Osteocyte (in vitro differentiated cells): ENCODE measurements at regions not wholly inside any gene's neighbourhood (a gene's known extent, or its start where the extent isn't known, plus 50 kb on each side); places are given as distances from the start of the nearest gene placed in this dataset.

Experiments used
- DNase-seq: peaks from one replicate; pipeline ENCODE4 v3.0.0; 2021; ENCODE audit warnings: mixed read lengths; ENCODE audit not compliant: unreplicated experiment; ENCODE audit errors: extremely low spot score
- H3K27ac Mint-ChIP-seq: one replicate; pipeline ENCODE4 v1.8.0; 2021; ENCODE audit warnings: mild to moderate bottlenecking, mixed read lengths; ENCODE audit not compliant: unreplicated experiment
- H3K27me3 Mint-ChIP-seq: one replicate; pipeline ENCODE4 v1.8.0; 2021; ENCODE audit warnings: mixed read lengths; ENCODE audit not compliant: unreplicated experiment
- H3K36me3 Mint-ChIP-seq: one replicate; pipeline ENCODE4 v1.8.0; 2021; ENCODE audit warnings: mixed read lengths; ENCODE audit not compliant: unreplicated experiment
- H3K4me1 Mint-ChIP-seq: one replicate; pipeline ENCODE4 v1.8.0; 2021; ENCODE audit warnings: mixed read lengths; ENCODE audit not compliant: unreplicated experiment
- H3K4me3 Mint-ChIP-seq: one replicate; pipeline ENCODE4 v1.8.0; 2021; ENCODE audit warnings: mild to moderate bottlenecking, moderate library complexity, mixed read lengths; ENCODE audit not compliant: unreplicated experiment
- H3K9me3 Mint-ChIP-seq: one replicate; pipeline ENCODE4 v1.8.0; 2021; ENCODE audit warnings: mixed read lengths; ENCODE audit not compliant: unreplicated experiment
- TF ChIP-seq, protein P1 (sequence below): fragments of 200-600 bp; sonication (generic); IDR thresholded peaks from 2 replicates; pipeline ENCODE4 v1.5.0; 2021; ENCODE audit warnings: antibody characterized with exemption, mild to moderate bottlenecking, moderate library complexity

DNA sequence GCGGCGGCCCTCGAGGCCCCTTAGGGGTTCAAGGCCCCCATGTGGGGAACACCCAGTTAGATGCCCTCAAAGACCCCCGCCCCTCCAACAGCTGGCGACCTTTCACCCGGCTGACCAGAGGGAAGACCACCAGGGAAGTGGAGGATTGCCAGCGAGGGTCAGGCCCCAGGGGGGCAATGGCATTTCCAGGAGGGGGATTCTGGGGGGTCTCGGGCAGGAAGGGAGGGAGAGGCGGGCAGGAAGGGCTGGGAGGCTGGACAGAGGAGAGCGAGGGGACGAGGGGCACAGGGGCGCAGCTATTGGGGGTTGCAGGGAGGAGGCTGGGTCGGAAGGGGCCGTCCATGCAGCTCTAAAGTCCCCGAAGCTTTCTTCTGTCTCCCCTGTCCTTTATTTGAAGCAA, 139.5 kb downstream of the C16orf95 start:
- no peak for DNase-seq
- no peaks in the 10 kb centered on the region for H3K9me3 Mint-ChIP-seq
- H3K27me3 Mint-ChIP-seq: no peaks in the 10 kb centered on the region
- peaks cover 52% of the 10 kb centered on the region for H3K4me1 Mint-ChIP-seq
- peak overlapping the region; percentile 89 for H3K27ac Mint-ChIP-seq
- no peaks in the 10 kb centered on the region for H3K36me3 Mint-ChIP-seq
- no peak overlapping the region for H3K4me3 Mint-ChIP-seq
- TF ChIP-seq, protein P1, sequence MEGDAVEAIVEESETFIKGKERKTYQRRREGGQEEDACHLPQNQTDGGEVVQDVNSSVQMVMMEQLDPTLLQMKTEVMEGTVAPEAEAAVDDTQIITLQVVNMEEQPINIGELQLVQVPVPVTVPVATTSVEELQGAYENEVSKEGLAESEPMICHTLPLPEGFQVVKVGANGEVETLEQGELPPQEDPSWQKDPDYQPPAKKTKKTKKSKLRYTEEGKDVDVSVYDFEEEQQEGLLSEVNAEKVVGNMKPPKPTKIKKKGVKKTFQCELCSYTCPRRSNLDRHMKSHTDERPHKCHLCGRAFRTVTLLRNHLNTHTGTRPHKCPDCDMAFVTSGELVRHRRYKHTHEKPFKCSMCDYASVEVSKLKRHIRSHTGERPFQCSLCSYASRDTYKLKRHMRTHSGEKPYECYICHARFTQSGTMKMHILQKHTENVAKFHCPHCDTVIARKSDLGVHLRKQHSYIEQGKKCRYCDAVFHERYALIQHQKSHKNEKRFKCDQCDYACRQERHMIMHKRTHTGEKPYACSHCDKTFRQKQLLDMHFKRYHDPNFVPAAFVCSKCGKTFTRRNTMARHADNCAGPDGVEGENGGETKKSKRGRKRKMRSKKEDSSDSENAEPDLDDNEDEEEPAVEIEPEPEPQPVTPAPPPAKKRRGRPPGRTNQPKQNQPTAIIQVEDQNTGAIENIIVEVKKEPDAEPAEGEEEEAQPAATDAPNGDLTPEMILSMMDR: no peak

DNA sequence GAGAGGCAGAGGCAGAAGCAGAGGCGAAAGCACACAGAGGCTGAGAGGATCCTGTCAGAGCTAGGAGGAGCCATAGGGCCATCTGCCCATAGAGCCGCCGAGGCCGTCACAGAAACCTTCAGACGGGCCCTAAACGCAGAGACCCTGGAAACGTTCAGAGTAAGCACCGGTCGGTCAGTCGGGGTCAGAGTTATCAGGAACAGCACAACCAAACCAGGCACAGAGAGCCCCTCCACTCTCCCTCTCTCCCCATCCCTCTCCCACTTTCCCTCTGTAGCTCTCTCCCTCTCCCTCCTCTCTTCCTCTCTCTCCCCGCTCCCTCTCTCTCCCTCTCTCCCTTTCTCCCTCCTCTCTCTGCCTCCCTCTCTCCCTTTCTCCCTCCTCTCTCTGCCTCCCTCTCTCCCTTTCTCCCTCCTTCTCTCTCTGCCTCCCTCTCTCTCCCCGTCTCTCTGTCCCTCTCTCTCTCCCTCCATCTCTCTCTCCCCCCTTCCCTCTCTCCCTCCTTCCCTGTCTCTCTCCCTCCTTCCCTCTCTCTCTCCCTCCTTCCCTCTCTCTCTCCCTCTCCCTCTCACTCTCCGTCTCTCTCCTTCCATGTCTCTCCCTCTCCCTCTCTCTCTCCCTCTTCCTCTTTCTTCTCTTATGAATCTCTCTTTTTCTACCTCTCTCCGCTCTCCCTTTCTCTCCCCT, 138.9 kb downstream of the C16orf95 start:
- peaks cover 56% of the 10 kb centered on the region for H3K4me1 Mint-ChIP-seq
- DNase-seq: no peak
- no peaks in the 10 kb centered on the region for H3K27me3 Mint-ChIP-seq
- H3K36me3 Mint-ChIP-seq: no peaks in the 10 kb centered on the region
- H3K4me3 Mint-ChIP-seq: peak overlapping the region; percentile 19
- TF ChIP-seq, protein P1: peak; percentile 10
- H3K27ac Mint-ChIP-seq: peak overlapping the region; percentile 89
- no peaks in the 10 kb centered on the region for H3K9me3 Mint-ChIP-seq

DNA sequence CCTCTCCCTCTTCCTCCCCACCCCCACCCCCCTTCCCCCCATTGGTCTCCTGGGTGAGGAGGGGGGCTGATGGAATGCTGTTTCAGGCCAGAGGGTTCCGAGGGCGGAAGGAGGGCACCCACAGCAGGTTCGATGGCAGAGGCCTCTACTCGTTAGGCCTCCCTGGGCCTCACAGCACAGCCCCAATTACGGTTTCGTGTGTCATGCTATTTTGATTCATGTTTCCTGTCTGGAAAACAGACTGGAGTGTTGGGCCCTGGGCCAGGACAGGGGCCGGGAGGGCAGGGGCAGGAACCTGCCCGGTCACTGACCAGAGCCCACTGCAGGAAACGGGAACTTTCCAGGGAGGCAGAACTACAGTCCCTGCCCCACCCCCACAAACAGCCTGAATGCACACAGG, 138.2 kb downstream of the C16orf95 start:
- H3K4me1 Mint-ChIP-seq: peaks cover 57% of the 10 kb centered on the region
- H3K9me3 Mint-ChIP-seq: no peaks in the 10 kb centered on the region
- no peak for DNase-seq
- H3K27me3 Mint-ChIP-seq: no peaks in the 10 kb centered on the region
- peak overlapping the region; percentile 89 for H3K27ac Mint-ChIP-seq
- TF ChIP-seq, protein P1: no peak
- H3K4me3 Mint-ChIP-seq: no peak overlapping the region
- no peaks in the 10 kb centered on the region for H3K36me3 Mint-ChIP-seq

DNA sequence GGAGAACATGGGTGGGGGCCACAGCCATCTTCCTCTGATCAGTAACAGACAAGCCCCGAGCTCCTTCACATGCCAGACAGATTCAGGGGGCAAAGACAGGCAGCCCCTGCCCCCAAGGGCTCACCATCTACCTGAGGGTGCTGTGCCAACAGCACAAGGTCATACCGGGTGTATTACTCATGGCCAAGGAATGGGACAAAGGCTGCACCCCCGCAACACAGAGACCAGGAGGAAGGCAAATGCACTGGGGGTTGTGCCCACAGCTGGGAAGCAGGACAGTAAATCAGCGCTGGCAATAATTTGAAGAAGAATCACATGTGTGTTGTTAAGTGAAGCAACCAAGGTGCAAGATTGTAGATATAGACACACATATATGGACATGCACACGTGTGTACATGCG, 137.1 kb downstream of the C16orf95 start:
- DNase-seq: no peak
- H3K4me1 Mint-ChIP-seq: peaks cover 55% of the 10 kb centered on the region
- no peak overlapping the region for H3K27ac Mint-ChIP-seq
- no peak overlapping the region for H3K4me3 Mint-ChIP-seq
- H3K27me3 Mint-ChIP-seq: no peaks in the 10 kb centered on the region
- no peaks in the 10 kb centered on the region for H3K9me3 Mint-ChIP-seq
- TF ChIP-seq, protein P1: no peak
- no peaks in the 10 kb centered on the region for H3K36me3 Mint-ChIP-seq

DNA sequence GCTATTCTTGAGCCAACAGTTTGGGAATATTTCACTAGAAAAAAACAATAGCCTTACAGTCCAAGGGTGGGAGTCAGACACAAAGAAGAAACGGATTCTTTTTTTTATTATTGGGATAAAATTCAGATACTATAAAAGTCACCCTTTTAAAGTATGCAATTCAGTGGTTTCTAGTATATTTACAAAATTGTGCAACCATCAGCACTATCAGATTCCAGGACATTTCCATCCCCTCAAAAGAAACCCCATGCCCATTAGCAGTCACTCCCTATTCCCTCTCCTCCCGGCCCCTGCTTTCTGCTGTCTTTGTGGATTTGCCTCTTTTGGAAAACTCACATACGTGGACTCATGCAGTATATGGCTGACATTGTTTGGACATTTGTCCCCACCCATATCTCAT, 134.4 kb downstream of the C16orf95 start:
- H3K36me3 Mint-ChIP-seq: no peaks in the 10 kb centered on the region
- H3K4me1 Mint-ChIP-seq: peaks cover 67% of the 10 kb centered on the region
- no peaks in the 10 kb centered on the region for H3K9me3 Mint-ChIP-seq
- TF ChIP-seq, protein P1: no peak
- no peaks in the 10 kb centered on the region for H3K27me3 Mint-ChIP-seq
- H3K27ac Mint-ChIP-seq: peak overlapping the region; percentile 65
- DNase-seq: no peak
- no peak overlapping the region for H3K4me3 Mint-ChIP-seq
